Transverse colon (tissue), 4 donors: ENCODE measurements at regions not wholly inside any gene's neighbourhood (a gene's known extent, or its start where the extent isn't known, plus 50 kb on each side); places are given as distances from the start of the nearest gene placed in this dataset.

ENCODE experiments used
- DNase-seq: peaks from one replicate; pipeline ENCODE4 v3.0.0-alpha.2; 2019
- H3K27ac ChIP-seq, 4 donors: fragments of 200-600 bp; sonication (generic); 2 replicates each; pipeline ENCODE4 v1.5.1; 2016 to 2018; ENCODE audit warnings: inconsistent platforms in 4 of 4
- H3K27me3 ChIP-seq: fragments of 200-600 bp; sonication (generic); 2 replicates; pipeline ENCODE4 v1.5.1; 2017; ENCODE audit warnings: inconsistent platforms
- H3K36me3 ChIP-seq, 4 donors: fragments of 200-600 bp; sonication (generic); 2 replicates each; pipeline ENCODE4 v1.5.1; 2017 to 2019; ENCODE audit warnings: inconsistent platforms in 4 of 4
- H3K4me1 ChIP-seq, 4 donors: fragments of 200-600 bp; sonication (generic); 2 replicates each; pipeline ENCODE4 v1.5.1; 2017 to 2020; ENCODE audit warnings: inconsistent platforms in 4 of 4
- H3K4me3 ChIP-seq, 4 donors: fragments of 200-600 bp; sonication (generic); 1 replicate in 1 of 4; 2 replicates in 3 of 4; pipeline versions ENCODE4 v1.5.1 to v1.6.1; 2017 to 2019; ENCODE audit warnings: inconsistent platforms in 4 of 4
- H3K9me3 ChIP-seq, 2 donors: fragments of 200-600 bp; sonication (generic); 2 replicates each; pipeline ENCODE4 v1.5.1; 2017 to 2019; ENCODE audit warnings: inconsistent platforms in 2 of 2
- CTCF ChIP-seq, 5 experiments: fragments of 200-600 bp in 3 of 5; fragments of 450-650 bp in 2 of 5; sonication (generic) in 3 of 5; IDR thresholded peaks; 1 replicate in 2 of 5; 2 replicates in 3 of 5; pipeline ENCODE4 v1.5.1; 2016 to 2017; ENCODE audit warnings: antibody characterized with exemption in 5 of 5, inconsistent platforms in 3 of 5, mild to moderate bottlenecking in 2 of 5, moderate library complexity in 1 of 5
- EP300 ChIP-seq: sonication (generic); formaldehyde crosslinking; IDR thresholded peaks from one replicate; pipeline ENCODE4 v1.6.1; 2017; ENCODE audit warnings: antibody characterized with exemption, low read depth
- POLR2A ChIP-seq: fragments of 450-650 bp; IDR thresholded peaks from one replicate; pipeline ENCODE4 v1.6.1; 2016; ENCODE audit warnings: antibody characterized with exemption, mild to moderate bottlenecking, moderate library complexity
- POLR2AphosphoS5 ChIP-seq, 3 donors: sonication (generic); formaldehyde crosslinking; IDR thresholded peaks; one replicate each; pipeline ENCODE4 v1.6.1; 2016; ENCODE audit warnings: antibody characterized with exemption in 3 of 3
- WGBS, 2 donors: methylation state at CpG; one replicate each; pipeline ENCODE4 v1.1.5; 2018; ENCODE audit warnings: low coverage in 1 of 2; 5-methylcytosine and 5-hydroxymethylcytosine counted together
- in situ Hi-C, 4 donors: fragments of 200-750 bp; cut with MboI; loops; one replicate each; pipeline versions ENCODE4 v1.15.0 to v1.15.1; 2017; ENCODE audit warnings: low sequenced_read_pairs in 3 of 4, low pct_ligation_motif_present in 1 of 4, low pct_unique_long_range_greater_than_20kb in 1 of 4
- intact Hi-C: fragments of 100-400 bp; cut with DNase I; formaldehyde crosslinking; loops from one replicate; pipeline ENCODE4 v1.15.1; 2023; ENCODE audit warnings: low total_unique reads

GRCh38 chr7:18081617-18082016, 54.0 kb upstream of the PRPS1L1 start:
- DNase-seq, result no peak
- intact Hi-C loops (loop anchor here (5.0 kb wide), 1 partner anchor 1134 kb away; no protein-coding TSS in a partner anchor), in situ Hi-C loops (no loop called here)
- no peak for TF ChIP-seq POLR2AphosphoS5 (IDR thresholded peaks at IDR 0.05)
- TF ChIP-seq POLR2A, result no peak
- no peak for TF ChIP-seq CTCF (IDR thresholded peaks at IDR 0.05)
- no peak for TF ChIP-seq EP300
- no peak overlapping the region for H3K27ac ChIP-seq
- H3K4me1 ChIP-seq, result peaks cover 0 to 8% (median 7%) of the 10 kb centered on the region in 4 donors
- peaks cover 0 to 13% of the 10 kb centered on the region in 2 donors for H3K9me3 ChIP-seq
- H3K4me3 ChIP-seq, result no peak overlapping the region
- H3K27me3 ChIP-seq, result peaks cover 20% of the 10 kb centered on the region
- H3K36me3 ChIP-seq, result no peaks in the 10 kb centered on the region

- H3K27ac ChIP-seq, result no peak overlapping the region
- intact Hi-C loops, result loop anchor here (5.0 kb wide), 1 partner anchor 1135 kb away; no protein-coding TSS in a partner anchor
- in situ Hi-C loops, result no loop called here
- H3K27me3 ChIP-seq, result peaks cover 24% of the 10 kb centered on the region
- peaks cover 0 to 11% (median 7%) of the 10 kb centered on the region in 4 donors for H3K4me1 ChIP-seq
- TF ChIP-seq CTCF (IDR thresholded peaks at IDR 0.05), result no peak
- no peak for TF ChIP-seq EP300
- TF ChIP-seq POLR2AphosphoS5 (IDR thresholded peaks at IDR 0.05), result no peak
- no peak for TF ChIP-seq POLR2A
- peaks cover 0 to 13% of the 10 kb centered on the region in 2 donors for H3K9me3 ChIP-seq
- 92% methylated on average over 2 of the region's 2 CpGs; no CpG with 5 or more reads in 1 of the 2 donors for WGBS, 2 donors
- DNase-seq, result no peak
- no peak overlapping the region for H3K4me3 ChIP-seq
- no peaks in the 10 kb centered on the region for H3K36me3 ChIP-seq
These were observed 54.5 kb upstream of the PRPS1L1 start for GRCh38 chr7:18082169-18082568.

- DNase-seq, result peak; percentile 12
- H3K9me3 ChIP-seq, result peaks cover 0 to 5% of the 10 kb centered on the region in 2 donors
- peaks cover 0 to 11% (median 7%) of the 10 kb centered on the region in 4 donors for H3K4me1 ChIP-seq
- in situ Hi-C loops (no loop called here), intact Hi-C loops (no loop called here)
- H3K36me3 ChIP-seq, result no peaks in the 10 kb centered on the region
- H3K27ac ChIP-seq, result peak overlapping the region; percentile 42 to 72 (median 57)
- peaks cover 36% of the 10 kb centered on the region for H3K27me3 ChIP-seq
- TF ChIP-seq POLR2AphosphoS5 (IDR thresholded peaks at IDR 0.05) (no peak), CTCF (IDR thresholded peaks at IDR 0.05) (no peak), POLR2A (no peak), EP300 (no peak)
- 1% methylated on average over 18 to 105 of the region's 108 CpGs for WGBS, 2 donors
- H3K4me3 ChIP-seq, result peak overlapping the region; percentile 63 to 86 (median 69)
These were observed 58.7 kb upstream of the PRPS1L1 start for GRCh38 chr7:18086165-18087025.

GRCh38 chr7:18087026-18087686, 59.5 kb upstream of the PRPS1L1 start:
- intact Hi-C loops, result no loop called here

More at GRCh38 chr7:18087026-18087686, 59.5 kb upstream of the PRPS1L1 start:
- in situ Hi-C loops, result no loop called here
- WGBS, 2 donors, result 19% methylated on average over 38 of the region's 38 CpGs; no CpG with 5 or more reads in 1 of the 2 donors
- TF ChIP-seq POLR2AphosphoS5 (IDR thresholded peaks at IDR 0.05), result no peak
- TF ChIP-seq POLR2A, result no peak
- TF ChIP-seq CTCF (IDR thresholded peaks at IDR 0.05), result no peak
- no peak for TF ChIP-seq EP300
- peak overlapping the region; percentile 37 to 86 (median 64) for H3K4me3 ChIP-seq
- H3K36me3 ChIP-seq, result no peaks in the 10 kb centered on the region
- no peak for DNase-seq
- peaks cover 36% of the 10 kb centered on the region for H3K27me3 ChIP-seq
- peaks cover 0 to 11% (median 7%) of the 10 kb centered on the region in 4 donors for H3K4me1 ChIP-seq
- H3K9me3 ChIP-seq, result no peaks in the 10 kb centered on the region
- peak overlapping the region in 2 of 4 donors; percentile 32 to 57 for H3K27ac ChIP-seq
